Neural crest cell (in vitro differentiated cells): ENCODE measurements at regions not wholly inside any gene's neighbourhood (a gene's known extent, or its start where the extent isn't known, plus 50 kb on each side); places are given as distances from the start of the nearest gene placed in this dataset.

Source experiments
- DNase-seq: peaks from one replicate; pipeline ENCODE4 v3.0.0; 2021; ENCODE audit warnings: low read depth, mixed read lengths, low spot score
- H3K27ac Mint-ChIP-seq: one replicate; pipeline ENCODE4 v1.8.0; 2021; ENCODE audit warnings: mild to moderate bottlenecking, mixed read lengths; ENCODE audit not compliant: unreplicated experiment
- H3K27me3 Mint-ChIP-seq: 2 replicates; pipeline ENCODE4 v1.8.0; 2021; ENCODE audit warnings: low read depth, mild to moderate bottlenecking, mixed read lengths
- H3K36me3 Mint-ChIP-seq: 2 replicates; pipeline ENCODE4 v1.8.0; 2021; ENCODE audit warnings: low read depth, mild to moderate bottlenecking, mixed read lengths
- H3K4me1 Mint-ChIP-seq: 2 replicates; pipeline ENCODE4 v1.8.0; 2021; ENCODE audit warnings: mixed read lengths
- H3K4me3 Mint-ChIP-seq: one replicate; pipeline ENCODE4 v1.8.0; 2021; ENCODE audit warnings: mild to moderate bottlenecking, mixed read lengths
- H3K9me3 Mint-ChIP-seq: 2 replicates; pipeline ENCODE4 v1.8.0; 2021; ENCODE audit warnings: mixed read lengths
- CTCF ChIP-seq: fragments of 200-600 bp; sonication (generic); conservative IDR thresholded peaks from 2 replicates; pipeline ENCODE4 v1.5.0; 2021; ENCODE audit warnings: antibody characterized with exemption, mild to moderate bottlenecking

- no peak overlapping the region for H3K27ac Mint-ChIP-seq
- H3K27me3 Mint-ChIP-seq: no peaks in the 10 kb centered on the region
- no peak for TF ChIP-seq CTCF
- no peaks in the 10 kb centered on the region for H3K36me3 Mint-ChIP-seq
- no peak for DNase-seq
- H3K4me1 Mint-ChIP-seq: peaks cover 27% of the 10 kb centered on the region
- no peaks in the 10 kb centered on the region for H3K9me3 Mint-ChIP-seq
- no peak overlapping the region for H3K4me3 Mint-ChIP-seq
Observed at GRCh38 chr6:108797951-108798669, 50.1 kb upstream of the ARMC2 start.
